ENCODE measurements at regions not wholly inside any gene's neighbourhood (a gene's known extent, or its start where the extent isn't known, plus 50 kb on each side); places are given as distances from the start of the nearest gene placed in this dataset.

DNA sequence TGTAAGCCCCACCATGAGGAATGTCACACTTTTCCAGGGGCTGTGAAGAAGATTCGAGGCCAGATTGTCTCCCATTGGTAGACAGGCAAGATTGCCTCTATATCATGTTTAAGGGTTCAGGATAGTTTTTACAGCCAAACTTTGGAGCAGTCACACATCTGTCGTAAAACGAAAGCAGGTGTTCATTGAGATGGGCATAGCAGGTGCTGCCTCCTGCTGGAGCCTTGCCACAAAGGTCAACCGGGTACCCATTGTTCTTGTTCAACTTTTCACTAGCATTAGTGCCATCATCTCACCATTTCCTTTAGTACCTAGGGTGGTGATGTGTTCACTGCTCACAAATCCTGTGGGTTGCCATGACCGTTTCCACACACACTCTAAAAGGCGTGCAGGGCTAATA, 198.3 kb downstream of the HTR1B start:
- TF ChIP-seq TAF1 (IDR thresholded peaks at IDR 0.05; ENCODE audit: borderline replicate concordance, insufficient read depth, low read length), result no peak
- no peak for TF ChIP-seq POLR2AphosphoS5 (IDR thresholded peaks at IDR 0.05; ENCODE audit: low read depth, low read length)
- no peak for TF ChIP-seq SIN3A (IDR thresholded peaks at IDR 0.05; ENCODE audit: borderline replicate concordance, insufficient read depth, low read length)
- TF ChIP-seq, protein P1, sequence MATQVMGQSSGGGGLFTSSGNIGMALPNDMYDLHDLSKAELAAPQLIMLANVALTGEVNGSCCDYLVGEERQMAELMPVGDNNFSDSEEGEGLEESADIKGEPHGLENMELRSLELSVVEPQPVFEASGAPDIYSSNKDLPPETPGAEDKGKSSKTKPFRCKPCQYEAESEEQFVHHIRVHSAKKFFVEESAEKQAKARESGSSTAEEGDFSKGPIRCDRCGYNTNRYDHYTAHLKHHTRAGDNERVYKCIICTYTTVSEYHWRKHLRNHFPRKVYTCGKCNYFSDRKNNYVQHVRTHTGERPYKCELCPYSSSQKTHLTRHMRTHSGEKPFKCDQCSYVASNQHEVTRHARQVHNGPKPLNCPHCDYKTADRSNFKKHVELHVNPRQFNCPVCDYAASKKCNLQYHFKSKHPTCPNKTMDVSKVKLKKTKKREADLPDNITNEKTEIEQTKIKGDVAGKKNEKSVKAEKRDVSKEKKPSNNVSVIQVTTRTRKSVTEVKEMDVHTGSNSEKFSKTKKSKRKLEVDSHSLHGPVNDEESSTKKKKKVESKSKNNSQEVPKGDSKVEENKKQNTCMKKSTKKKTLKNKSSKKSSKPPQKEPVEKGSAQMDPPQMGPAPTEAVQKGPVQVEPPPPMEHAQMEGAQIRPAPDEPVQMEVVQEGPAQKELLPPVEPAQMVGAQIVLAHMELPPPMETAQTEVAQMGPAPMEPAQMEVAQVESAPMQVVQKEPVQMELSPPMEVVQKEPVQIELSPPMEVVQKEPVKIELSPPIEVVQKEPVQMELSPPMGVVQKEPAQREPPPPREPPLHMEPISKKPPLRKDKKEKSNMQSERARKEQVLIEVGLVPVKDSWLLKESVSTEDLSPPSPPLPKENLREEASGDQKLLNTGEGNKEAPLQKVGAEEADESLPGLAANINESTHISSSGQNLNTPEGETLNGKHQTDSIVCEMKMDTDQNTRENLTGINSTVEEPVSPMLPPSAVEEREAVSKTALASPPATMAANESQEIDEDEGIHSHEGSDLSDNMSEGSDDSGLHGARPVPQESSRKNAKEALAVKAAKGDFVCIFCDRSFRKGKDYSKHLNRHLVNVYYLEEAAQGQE (IDR thresholded peaks at IDR 0.05; ENCODE audit: insufficient read depth in 1 of 2, low read depth in 2 of 2, low read length in 2 of 2), result no peak

All from PFSK-1 (cell line).